WERI-Rb-1 (cell line): ENCODE measurements at regions not wholly inside any gene's neighbourhood (a gene's known extent, or its start where the extent isn't known, plus 50 kb on each side); places are given as distances from the start of the nearest gene placed in this dataset.
A peak's percentile ranks its signal among the peaks of the same experiment; 100 is the strongest.
"Not testable (repeated sequence)": the region's sequence is repeated elsewhere in the genome, so short reads cannot be mapped to it uniquely, and the experiment has no call there.

Experiments
- DNase-seq: peaks from one replicate; pipeline ENCODE4 v3.0.0-alpha.2; 2020
- H3K27ac ChIP-seq: fragments of 250-450 bp; sonication (Bioruptor Pico); 2 replicates; pipeline ENCODE4 v1.5.1; 2020; ENCODE audit warnings: mild to moderate bottlenecking, moderate library complexity
- H3K27me3 ChIP-seq: fragments of 250-450 bp; sonication (Bioruptor Pico); 2 replicates; pipeline ENCODE4 v1.5.1; 2021; ENCODE audit warnings: mild to moderate bottlenecking, low read depth, moderate library complexity; ENCODE audit not compliant: insufficient read depth, severe bottlenecking
- H3K36me3 ChIP-seq: fragments of 250-450 bp; sonication (Bioruptor Pico); 2 replicates; pipeline ENCODE4 v1.5.1; 2020; ENCODE audit warnings: mild to moderate bottlenecking, moderate library complexity
- H3K4me3 ChIP-seq: 2 replicates; pipeline ENCODE4 v1.5.1; 2011; ENCODE audit warnings: low read depth, mild to moderate bottlenecking, control low read depth, low read length
- H3K9me3 ChIP-seq: fragments of 250-450 bp; sonication (Bioruptor Pico); 2 replicates; pipeline ENCODE4 v1.5.1; 2021; ENCODE audit warnings: mild to moderate bottlenecking, moderate library complexity; ENCODE audit not compliant: severe bottlenecking
- TF ChIP-seq, protein P1 (sequence below): IDR thresholded peaks from 2 replicates; pipeline ENCODE4 v1.5.1; 2011; ENCODE audit warnings: low read depth, mild to moderate bottlenecking, control low read depth, inconsistent platforms, low read length

DNA sequence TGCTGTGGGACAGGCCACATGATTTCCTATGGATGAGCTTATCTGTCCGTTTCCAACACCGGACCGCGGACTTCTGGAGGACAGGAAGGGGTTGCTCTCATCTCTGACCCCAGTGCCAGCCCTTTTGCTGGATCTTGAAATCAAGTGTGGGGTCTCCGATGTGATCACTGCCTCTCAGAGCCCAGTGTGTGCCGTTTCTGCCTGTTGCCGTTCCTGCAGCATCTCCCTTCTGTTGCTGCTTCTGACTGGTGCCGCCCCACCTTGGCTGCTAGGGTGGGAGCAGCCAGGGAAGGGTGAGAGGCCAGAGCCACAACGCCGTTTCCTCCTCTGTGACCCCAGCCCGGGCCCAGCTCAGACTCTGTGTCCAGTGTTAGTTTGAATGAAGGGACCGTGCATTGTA is 67.3 kb upstream of the WNT4 start:
- no peak for DNase-seq
- TF ChIP-seq, protein P1, sequence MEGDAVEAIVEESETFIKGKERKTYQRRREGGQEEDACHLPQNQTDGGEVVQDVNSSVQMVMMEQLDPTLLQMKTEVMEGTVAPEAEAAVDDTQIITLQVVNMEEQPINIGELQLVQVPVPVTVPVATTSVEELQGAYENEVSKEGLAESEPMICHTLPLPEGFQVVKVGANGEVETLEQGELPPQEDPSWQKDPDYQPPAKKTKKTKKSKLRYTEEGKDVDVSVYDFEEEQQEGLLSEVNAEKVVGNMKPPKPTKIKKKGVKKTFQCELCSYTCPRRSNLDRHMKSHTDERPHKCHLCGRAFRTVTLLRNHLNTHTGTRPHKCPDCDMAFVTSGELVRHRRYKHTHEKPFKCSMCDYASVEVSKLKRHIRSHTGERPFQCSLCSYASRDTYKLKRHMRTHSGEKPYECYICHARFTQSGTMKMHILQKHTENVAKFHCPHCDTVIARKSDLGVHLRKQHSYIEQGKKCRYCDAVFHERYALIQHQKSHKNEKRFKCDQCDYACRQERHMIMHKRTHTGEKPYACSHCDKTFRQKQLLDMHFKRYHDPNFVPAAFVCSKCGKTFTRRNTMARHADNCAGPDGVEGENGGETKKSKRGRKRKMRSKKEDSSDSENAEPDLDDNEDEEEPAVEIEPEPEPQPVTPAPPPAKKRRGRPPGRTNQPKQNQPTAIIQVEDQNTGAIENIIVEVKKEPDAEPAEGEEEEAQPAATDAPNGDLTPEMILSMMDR: no peak
- H3K4me3 ChIP-seq: no peak overlapping the region
- H3K27ac ChIP-seq: no peak overlapping the region
- H3K9me3 ChIP-seq: no peaks in the 10 kb centered on the region
- peaks cover 70% of the 10 kb centered on the region for H3K27me3 ChIP-seq
- H3K36me3 ChIP-seq: no peaks in the 10 kb centered on the region

DNA sequence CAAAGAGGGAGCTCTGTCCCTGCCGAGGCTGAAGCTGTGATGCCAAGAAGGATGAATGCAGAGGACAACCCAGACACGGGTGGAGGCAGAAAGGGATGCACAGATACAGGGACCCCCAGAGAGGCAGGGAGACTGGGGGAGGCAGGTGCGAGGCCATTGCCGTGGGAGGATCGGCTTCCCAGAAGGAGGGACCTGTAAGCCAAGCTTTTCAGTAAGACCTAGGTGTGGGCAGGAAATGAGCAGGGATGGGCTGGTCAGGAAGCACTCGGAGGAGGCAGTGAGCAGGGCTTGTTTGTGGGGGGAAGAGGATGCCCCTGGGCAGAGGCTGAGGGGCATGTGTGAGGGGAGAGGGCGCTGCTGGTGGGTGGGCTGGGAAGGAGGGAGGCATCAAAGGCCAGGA is 67.7 kb upstream of the WNT4 start:
- Histone ChIP-seq H3K27ac (no peak overlapping the region), H3K4me3 (no peak overlapping the region), H3K36me3 (no peaks in the 10 kb centered on the region), H3K9me3 (no peaks in the 10 kb centered on the region), H3K27me3 (peaks cover 65% of the 10 kb centered on the region)
- TF ChIP-seq, protein P1: no peak
- DNase-seq: no peak

DNA sequence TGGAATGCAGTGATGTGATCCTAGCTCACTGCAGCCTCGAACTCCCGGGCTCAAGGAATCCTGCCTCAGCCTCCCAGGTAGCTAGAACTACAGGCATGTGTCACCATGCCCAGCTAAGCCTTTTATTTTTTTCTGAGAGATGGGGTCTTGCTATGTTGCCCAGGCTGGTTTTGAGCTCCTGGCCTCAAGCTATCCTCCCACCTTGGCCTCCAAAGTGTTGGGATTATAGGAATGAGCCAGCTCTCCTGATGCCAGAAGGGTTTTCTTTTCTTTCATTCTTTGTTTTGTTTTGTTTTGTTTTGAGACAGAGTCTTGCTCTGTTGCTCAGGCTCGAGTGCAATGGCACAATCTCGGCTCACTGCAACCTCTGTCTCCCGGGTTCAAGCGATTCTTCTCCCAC is 68.6 kb upstream of the WNT4 start:
- H3K27me3 ChIP-seq: peaks cover 59% of the 10 kb centered on the region

DNA sequence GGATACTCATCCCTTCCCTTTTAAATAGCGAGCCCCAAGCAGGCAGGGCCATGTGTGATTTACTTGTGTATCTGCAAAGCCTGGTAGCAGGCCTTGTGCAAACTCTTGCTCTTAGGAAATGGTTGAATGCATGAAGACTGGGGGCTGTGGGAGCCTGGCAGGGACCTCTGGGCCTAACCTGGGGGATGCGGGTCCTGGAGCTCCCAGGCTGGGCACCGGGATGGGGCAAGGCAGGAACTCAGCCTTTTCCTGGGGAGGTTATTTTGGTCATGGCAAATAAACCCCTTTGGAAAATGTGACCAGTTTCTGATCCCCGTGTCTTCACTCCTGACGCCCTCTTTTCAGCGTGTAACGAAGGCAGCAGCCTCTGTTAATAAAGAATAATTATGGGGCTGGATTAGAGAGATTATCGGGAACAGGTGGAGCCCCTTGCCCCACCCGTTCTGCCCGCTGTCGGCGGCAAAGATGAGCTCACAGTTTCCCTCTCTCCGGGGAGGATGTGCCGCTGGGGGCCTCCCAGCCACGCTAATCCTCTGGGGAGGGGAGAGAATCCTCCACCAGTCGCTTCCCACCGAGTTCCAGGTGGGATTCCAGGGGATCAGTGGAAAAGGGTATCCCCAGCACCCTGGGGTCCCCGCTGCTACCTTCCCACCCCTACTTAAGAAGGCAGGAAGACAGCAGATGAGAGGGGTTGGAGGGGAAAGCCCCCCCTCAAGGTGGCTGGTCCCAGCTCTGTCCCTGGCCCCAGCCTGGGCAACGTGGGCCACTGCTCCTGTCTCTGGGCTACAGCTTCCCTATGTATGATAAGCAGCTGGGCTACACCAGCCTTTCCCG is 69.7 kb upstream of the WNT4 start:
- TF ChIP-seq, protein P1: no peak
- peak; percentile 86 for DNase-seq
- Histone ChIP-seq H3K9me3 (no peaks in the 10 kb centered on the region), H3K27ac (no peak overlapping the region), H3K36me3 (no peaks in the 10 kb centered on the region), H3K27me3 (peaks cover 47% of the 10 kb centered on the region), H3K4me3 (no peak overlapping the region; the same call in 1 of the 2 replicates)

More for the DNA sequence above, 68.6 kb upstream of the WNT4 start:
- H3K36me3 ChIP-seq, H3K9me3 ChIP-seq, H3K27ac ChIP-seq, DNase-seq, H3K4me3 ChIP-seq: not testable (repeated sequence)

DNA sequence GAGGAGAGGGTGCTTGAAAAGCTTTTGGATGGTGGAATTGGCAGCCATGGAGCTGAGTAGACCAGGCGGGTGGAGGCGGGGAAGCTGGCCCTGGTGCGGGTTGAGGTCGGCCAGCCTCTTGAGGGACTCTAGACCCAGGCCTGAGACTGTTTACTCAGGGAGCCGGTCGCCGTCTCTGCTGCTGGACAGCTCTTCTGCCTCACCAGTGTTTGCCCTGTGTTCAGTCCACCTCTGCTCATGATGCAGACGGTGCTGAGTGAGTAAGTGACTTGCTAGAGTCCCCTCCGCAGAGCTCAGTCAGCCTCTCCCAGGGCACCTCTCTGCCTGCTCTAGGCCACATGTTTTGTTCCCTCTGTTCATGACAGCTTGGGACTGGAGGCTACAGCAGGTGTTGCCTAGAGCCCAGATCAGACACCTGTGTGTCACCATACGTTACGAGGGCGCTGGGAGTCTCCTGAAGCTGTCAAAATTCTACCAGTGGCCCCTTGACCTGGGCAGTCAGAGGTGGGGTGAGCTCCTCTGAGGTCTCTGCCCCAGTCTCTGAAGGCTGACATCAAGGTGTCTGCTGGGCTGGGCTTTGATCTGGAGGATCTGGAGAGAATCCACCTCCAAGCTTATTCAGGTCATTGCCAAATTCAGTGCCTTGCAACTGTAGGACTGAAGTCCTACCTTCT is 73.5 kb upstream of the WNT4 start:
- H3K4me3 ChIP-seq: no peak overlapping the region
- H3K27me3 ChIP-seq: peaks cover 11% of the 10 kb centered on the region
- H3K36me3 ChIP-seq: no peaks in the 10 kb centered on the region
- TF ChIP-seq, protein P1: no peak
- no peak overlapping the region for H3K27ac ChIP-seq
- no peak for DNase-seq
- H3K9me3 ChIP-seq: no peaks in the 10 kb centered on the region

DNA sequence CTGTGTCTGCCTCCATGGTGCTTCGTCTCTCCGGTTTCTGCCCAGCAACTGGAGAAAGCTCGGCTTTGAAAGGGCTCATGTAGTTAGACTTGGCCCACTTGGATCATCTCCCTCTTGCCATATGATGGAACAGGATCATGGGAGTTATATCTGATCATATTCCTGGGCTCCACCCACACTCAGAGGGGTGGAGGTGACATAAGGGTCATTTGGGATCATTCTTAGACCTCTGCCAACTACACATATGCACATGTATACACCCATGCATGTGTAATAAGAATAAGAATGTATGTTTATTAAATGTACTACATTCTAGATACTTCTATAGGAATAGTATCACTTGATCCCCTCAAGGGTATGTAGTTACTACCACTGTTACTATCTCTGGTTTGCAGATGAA is 74.1 kb upstream of the WNT4 start:
- Histone ChIP-seq H3K27ac (no peak overlapping the region), H3K27me3 (peaks cover 5% of the 10 kb centered on the region), H3K4me3 (no peak overlapping the region), H3K36me3 (no peaks in the 10 kb centered on the region), H3K9me3 (no peaks in the 10 kb centered on the region)
- no peak for DNase-seq
- TF ChIP-seq, protein P1: no peak
